Ascending aorta (tissue), 2 donors: ENCODE measurements at regions not wholly inside any gene's neighbourhood (a gene's known extent, or its start where the extent isn't known, plus 50 kb on each side); places are given as distances from the start of the nearest gene placed in this dataset.

Experiments used
- DNase-seq, 2 donors: peaks; one replicate each; pipeline ENCODE4 v3.0.0-alpha.2; 2019; ENCODE audit warnings: low spot score in 2 of 2
- H3K27ac ChIP-seq, 2 donors: fragments of 200-600 bp; sonication (generic); one replicate each; pipeline ENCODE4 v1.5.1; 2016 to 2017; ENCODE audit warnings: mild to moderate bottlenecking in 1 of 2
- H3K27me3 ChIP-seq: fragments of 200-600 bp; sonication (generic); one replicate; pipeline ENCODE4 v1.5.1; 2017
- H3K36me3 ChIP-seq, 2 donors: fragments of 200-600 bp; sonication (generic); one replicate each; pipeline ENCODE4 v1.5.1; 2016
- H3K4me1 ChIP-seq, 2 donors: fragments of 200-600 bp; sonication (generic); one replicate each; pipeline ENCODE4 v1.5.1; 2016 to 2017; ENCODE audit warnings: mild to moderate bottlenecking in 1 of 2
- H3K4me3 ChIP-seq, 2 donors: fragments of 200-600 bp; sonication (generic); one replicate each; pipeline ENCODE4 v1.5.1; 2016 to 2017; ENCODE audit warnings: mild to moderate bottlenecking in 1 of 2
- H3K9me3 ChIP-seq, 2 donors: fragments of 200-600 bp; sonication (generic); one replicate each; pipeline ENCODE4 v1.5.1; 2016
- CTCF ChIP-seq, 3 experiments: fragments of 200-600 bp in 2 of 3; fragments of 450-650 bp in 1 of 3; sonication (generic) in 2 of 3; IDR thresholded peaks; one replicate each; pipeline ENCODE4 v1.5.1; 2016 to 2019; ENCODE audit warnings: antibody characterized with exemption in 3 of 3, mild to moderate bottlenecking in 1 of 3, moderate library complexity in 1 of 3
- intact Hi-C: fragments of 100-400 bp; cut with DNase I; formaldehyde crosslinking; loops from one replicate; pipeline ENCODE4 v1.15.1; 2023

DNA sequence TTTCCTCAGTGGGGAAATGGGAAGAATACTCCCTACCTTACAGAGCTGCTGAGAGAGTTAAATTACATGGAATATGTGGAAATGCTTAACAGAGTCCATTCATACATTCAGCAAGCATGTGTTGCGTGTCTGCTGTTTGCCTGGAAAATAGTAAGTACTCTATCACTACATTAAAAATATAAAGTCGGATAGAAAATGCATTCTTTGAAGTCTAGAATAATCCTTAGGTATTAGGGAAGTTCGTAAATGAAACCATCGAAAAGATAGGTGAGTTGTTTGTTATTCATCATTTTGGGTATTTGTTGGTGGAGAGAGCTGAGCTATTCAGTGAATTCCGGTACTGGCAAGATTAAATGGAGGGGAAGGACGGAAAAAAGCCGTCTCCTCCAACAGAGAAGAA, 200.1 kb downstream of the OPA1 start:
- Histone ChIP-seq H3K36me3 (no peaks in the 10 kb centered on the region), H3K4me1 (no peaks in the 10 kb centered on the region), H3K27ac (no peak overlapping the region), H3K27me3 (no peaks in the 10 kb centered on the region), H3K9me3 (no peaks in the 10 kb centered on the region), H3K4me3 (no peak overlapping the region)
- no peak for DNase-seq
- intact Hi-C loops: no loop called here
- TF ChIP-seq CTCF (IDR thresholded peaks at IDR 0.05): no peak

GRCh38 chr3:193794002-193794881, 201.2 kb downstream of the OPA1 start:
- no peak for TF ChIP-seq CTCF (IDR thresholded peaks at IDR 0.05)
- no peaks in the 10 kb centered on the region for H3K4me1 ChIP-seq
- no peak overlapping the region for H3K4me3 ChIP-seq
- DNase-seq: no peak
- H3K27ac ChIP-seq: no peak overlapping the region
- intact Hi-C loops: no loop called here
- no peaks in the 10 kb centered on the region for H3K27me3 ChIP-seq
- no peaks in the 10 kb centered on the region for H3K36me3 ChIP-seq
- H3K9me3 ChIP-seq: no peaks in the 10 kb centered on the region

DNA sequence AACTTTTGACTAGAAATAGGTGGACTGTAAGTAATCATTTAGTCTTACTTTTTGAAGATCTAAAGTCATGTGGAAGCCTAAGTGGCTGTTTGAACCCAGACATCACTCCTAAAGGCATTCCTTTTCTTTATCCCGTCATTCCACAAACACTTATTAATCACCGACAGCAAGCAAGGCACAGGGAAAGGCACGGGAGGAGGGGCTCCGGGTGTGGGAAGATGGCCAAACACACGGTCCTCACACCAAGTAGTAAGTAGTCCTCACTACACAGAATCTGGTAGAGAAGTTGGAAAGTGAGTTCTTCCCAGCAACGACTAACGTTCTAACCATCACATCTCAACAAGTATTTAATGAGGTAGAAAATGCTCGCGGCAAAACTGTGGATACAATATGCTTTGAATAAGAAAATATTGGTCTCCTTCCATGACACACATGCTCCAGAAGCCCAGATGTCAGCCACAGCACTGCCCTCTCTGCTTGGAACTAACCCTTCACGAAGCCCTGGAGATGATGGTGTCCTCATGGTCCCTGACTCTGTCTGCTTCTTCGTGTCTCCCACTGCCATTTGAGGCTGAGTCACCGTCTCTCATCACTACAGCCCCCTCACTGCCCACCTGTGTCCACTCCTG, 202.2 kb downstream of the OPA1 start:
- H3K27ac ChIP-seq: no peak overlapping the region
- intact Hi-C loops: no loop called here

GRCh38 chr3:193796089-193796488, 203.1 kb downstream of the OPA1 start:
- intact Hi-C loops: no loop called here
- no peak overlapping the region for H3K4me3 ChIP-seq
- no peak for TF ChIP-seq CTCF (IDR thresholded peaks at IDR 0.05)
- H3K27me3 ChIP-seq: no peaks in the 10 kb centered on the region
- no peaks in the 10 kb centered on the region for H3K36me3 ChIP-seq
- H3K9me3 ChIP-seq: no peaks in the 10 kb centered on the region
- DNase-seq: no peak
- H3K27ac ChIP-seq: no peak overlapping the region
- no peaks in the 10 kb centered on the region for H3K4me1 ChIP-seq

More for the DNA sequence above, 202.2 kb downstream of the OPA1 start:
- H3K4me3 ChIP-seq: no peak overlapping the region
- no peaks in the 10 kb centered on the region for H3K4me1 ChIP-seq
- DNase-seq: peak in 1 of 2 donors; percentile 30
- no peak for TF ChIP-seq CTCF (IDR thresholded peaks at IDR 0.05)
- no peaks in the 10 kb centered on the region for H3K36me3 ChIP-seq
- H3K27me3 ChIP-seq: no peaks in the 10 kb centered on the region
- no peaks in the 10 kb centered on the region for H3K9me3 ChIP-seq

DNA sequence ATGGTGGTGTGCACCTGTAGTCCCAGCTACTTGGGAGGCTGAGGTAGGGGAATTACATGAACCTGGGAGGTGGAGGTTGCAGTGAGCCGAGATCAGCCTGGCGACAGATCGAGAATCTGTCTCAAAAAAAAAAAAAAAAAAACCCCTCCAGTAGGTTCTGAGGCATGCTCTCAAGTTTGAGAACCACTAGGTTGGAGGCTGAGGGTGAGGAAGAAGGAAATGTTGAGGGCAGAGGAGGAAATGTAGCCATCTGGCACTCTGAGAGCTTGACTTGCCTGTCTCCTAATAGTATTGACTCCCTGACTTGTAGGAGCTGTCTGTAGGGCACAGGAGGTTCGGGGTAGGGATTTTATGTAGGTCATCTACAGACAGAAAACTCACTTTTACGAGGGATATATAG, 204.6 kb downstream of the OPA1 start:
- DNase-seq: no peak
- TF ChIP-seq CTCF (IDR thresholded peaks at IDR 0.05): no peak
- no peaks in the 10 kb centered on the region for H3K9me3 ChIP-seq
- intact Hi-C loops: no loop called here
- no peaks in the 10 kb centered on the region for H3K4me1 ChIP-seq
- no peaks in the 10 kb centered on the region for H3K27me3 ChIP-seq
- H3K36me3 ChIP-seq: no peaks in the 10 kb centered on the region
- no peak overlapping the region for H3K27ac ChIP-seq
- H3K4me3 ChIP-seq: no peak overlapping the region
